Activated CD8-positive, alpha-beta T cell treated with anti-CD3 and anti-CD28 coated beads for 36 hours (primary cell): ENCODE measurements at regions not wholly inside any gene's neighbourhood (a gene's known extent, or its start where the extent isn't known, plus 50 kb on each side); places are given as distances from the start of the nearest gene placed in this dataset.

Experiments
- ATAC-seq: fragments of 200-7000 bp; cut with Tn5 transposase; one replicate; pipeline ENCODE4 v1.10.0; 2021; ENCODE audit warnings: mild to moderate bottlenecking, moderate library complexity
- CTCF ChIA-PET: fragments of 350-600 bp; sonication (Branson Sonifier 250); formaldehyde crosslinking; loops from one replicate; lab custom pipeline; 2021; ENCODE audit warnings: antibody characterized with exemption; lab: Charles Lee
- POLR2A ChIA-PET: fragments of 350-600 bp; sonication (Branson Sonifier 250); formaldehyde crosslinking; loops from one replicate; lab custom pipeline; 2021; ENCODE audit warnings: antibody characterized with exemption; lab: Charles Lee
- DNase-seq: peaks from one replicate; pipeline ENCODE4 v3.0.0-alpha.2; 2020
- H3K27ac Mint-ChIP-seq: one replicate; pipeline ENCODE4 v1.8.0; 2021; ENCODE audit warnings: mild to moderate bottlenecking, mixed read lengths
- H3K27me3 Mint-ChIP-seq: one replicate; pipeline ENCODE4 v1.8.0; 2021; ENCODE audit warnings: mixed read lengths
- H3K36me3 Mint-ChIP-seq: one replicate; pipeline ENCODE4 v1.8.0; 2021; ENCODE audit warnings: low read depth, mixed read lengths
- H3K4me1 Mint-ChIP-seq: one replicate; pipeline ENCODE4 v1.8.0; 2021; ENCODE audit warnings: low read depth, mixed read lengths
- H3K4me3 Mint-ChIP-seq: one replicate; pipeline ENCODE4 v1.8.0; 2021; ENCODE audit warnings: mild to moderate bottlenecking, moderate library complexity, mixed read lengths
- H3K9me3 Mint-ChIP-seq: one replicate; pipeline ENCODE4 v1.8.0; 2021; ENCODE audit warnings: mixed read lengths
- CTCF ChIP-seq: fragments of 200-600 bp; IDR thresholded peaks from one replicate; pipeline ENCODE4 v1.8.0; 2022; ENCODE audit warnings: antibody characterized with exemption, mild to moderate bottlenecking
- intact Hi-C: fragments of 100-400 bp; cut with micrococcal nuclease; formaldehyde crosslinking; loops from one replicate; pipeline ENCODE4 v1.10.0; 2022

- Mint-ChIP-seq H3K9me3 (no peaks in the 10 kb centered on the region), H3K36me3 (no peaks in the 10 kb centered on the region), H3K4me3 (no peak overlapping the region), H3K27me3 (no peaks in the 10 kb centered on the region), H3K4me1 (no peaks in the 10 kb centered on the region), H3K27ac (no peak overlapping the region)
- ChIA-PET CTCF (no interaction called here), POLR2A (no interaction called here)
- no peak for ATAC-seq
- TF ChIP-seq CTCF, result no peak
- intact Hi-C loops, result no loop called here
- no peak for DNase-seq
Observed at GRCh38 chr11:107215010-107215409, 196.7 kb upstream of the GUCY1A2 start.

DNA sequence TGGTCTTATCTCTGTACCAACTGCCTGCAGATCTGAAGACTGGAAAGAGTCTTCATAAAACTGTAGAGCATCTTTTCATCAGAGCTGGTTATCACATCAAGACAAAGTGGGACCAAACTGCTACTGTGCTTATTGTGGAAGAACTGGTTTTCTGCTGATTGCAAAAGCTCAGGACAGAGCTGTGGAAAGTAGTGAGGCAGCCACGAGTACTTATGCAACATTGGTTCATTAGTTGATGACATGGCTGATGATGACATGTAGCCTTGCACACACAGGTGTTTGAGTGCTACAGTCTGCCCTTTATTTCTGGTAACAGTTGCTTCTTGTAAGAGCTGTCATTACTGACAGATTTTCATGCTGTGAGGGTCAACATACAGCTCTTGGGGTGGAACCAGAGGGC, 185.4 kb upstream of the GUCY1A2 start:
- H3K27ac Mint-ChIP-seq, result no peak overlapping the region
- DNase-seq, result no peak
- no peaks in the 10 kb centered on the region for H3K4me1 Mint-ChIP-seq
- ChIA-PET POLR2A (no interaction called here), CTCF (no interaction called here)
- H3K4me3 Mint-ChIP-seq, result no peak overlapping the region
- no peaks in the 10 kb centered on the region for H3K36me3 Mint-ChIP-seq
- intact Hi-C loops, result no loop called here
- ATAC-seq, result no peak
- no peak for TF ChIP-seq CTCF
- H3K27me3 Mint-ChIP-seq, result no peaks in the 10 kb centered on the region
- H3K9me3 Mint-ChIP-seq, result peaks cover 2% of the 10 kb centered on the region

- peaks cover 2% of the 10 kb centered on the region for H3K9me3 Mint-ChIP-seq
- ATAC-seq, result no peak
- H3K36me3 Mint-ChIP-seq, result no peaks in the 10 kb centered on the region
- H3K4me1 Mint-ChIP-seq, result no peaks in the 10 kb centered on the region
- H3K27me3 Mint-ChIP-seq, result no peaks in the 10 kb centered on the region
- CTCF ChIA-PET, result no interaction called here
- POLR2A ChIA-PET, result no interaction called here
- no peak overlapping the region for H3K27ac Mint-ChIP-seq
- no peak overlapping the region for H3K4me3 Mint-ChIP-seq
- no peak for TF ChIP-seq CTCF
- DNase-seq, result no peak
- intact Hi-C loops, result no loop called here
Observed at GRCh38 chr11:107202241-107202640, 184.0 kb upstream of the GUCY1A2 start.

DNA sequence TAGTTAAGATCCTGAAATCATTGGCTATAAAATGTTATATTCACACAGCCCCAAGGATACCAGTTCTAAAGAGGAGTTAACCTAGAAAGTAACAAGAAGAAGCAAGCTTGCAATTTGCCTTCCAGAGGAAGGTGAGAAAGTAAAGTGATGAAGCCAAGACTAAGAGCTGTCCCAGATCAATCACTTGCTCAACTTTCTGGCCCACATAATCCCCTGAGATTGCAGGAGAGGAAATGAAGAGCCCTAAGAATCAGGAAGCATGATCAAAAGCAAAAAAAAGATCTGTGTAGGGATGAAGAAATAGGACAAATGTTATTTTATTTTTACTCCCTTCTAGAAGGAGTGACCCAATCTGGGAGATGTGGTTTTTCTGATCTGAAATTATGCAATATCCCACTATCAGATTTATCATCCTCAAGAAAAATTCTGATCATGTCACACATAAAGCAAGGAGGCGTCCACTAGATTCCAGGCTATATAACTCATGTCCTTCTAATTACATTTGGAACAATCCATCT, 180.3 kb upstream of the GUCY1A2 start:
- Mint-ChIP-seq H3K27me3 (no peaks in the 10 kb centered on the region), H3K27ac (no peak overlapping the region), H3K4me3 (no peak overlapping the region), H3K36me3 (no peaks in the 10 kb centered on the region), H3K9me3 (peaks cover 4% of the 10 kb centered on the region), H3K4me1 (no peaks in the 10 kb centered on the region)
- intact Hi-C loops, result no loop called here
- CTCF ChIA-PET, result no interaction called here
- TF ChIP-seq CTCF, result no peak
- POLR2A ChIA-PET, result no interaction called here
- no peak for ATAC-seq
- no peak for DNase-seq

- DNase-seq, result no peak
- POLR2A ChIA-PET, result no interaction called here
- no peaks in the 10 kb centered on the region for H3K27me3 Mint-ChIP-seq
- peaks cover 5% of the 10 kb centered on the region for H3K9me3 Mint-ChIP-seq
- no peak for ATAC-seq
- H3K27ac Mint-ChIP-seq, result no peak overlapping the region
- no peaks in the 10 kb centered on the region for H3K4me1 Mint-ChIP-seq
- intact Hi-C loops, result no loop called here
- no peak overlapping the region for H3K4me3 Mint-ChIP-seq
- CTCF ChIA-PET, result no interaction called here
- H3K36me3 Mint-ChIP-seq, result no peaks in the 10 kb centered on the region
- no peak for TF ChIP-seq CTCF
Observed at GRCh38 chr11:107197932-107198331, 179.7 kb upstream of the GUCY1A2 start.
